ENCODE measurements at regions not wholly inside any gene's neighbourhood (a gene's known extent, or its start where the extent isn't known, plus 50 kb on each side); places are given as distances from the start of the nearest gene placed in this dataset.

- H3K4me1 ChIP-seq (ENCODE audit: control insufficient read depth, insufficient read depth, low read length) = no peaks in the 10 kb centered on the region
- H3K9ac ChIP-seq (ENCODE audit: low read depth, low read length) = no peak overlapping the region
- H3K4me3 ChIP-seq (ENCODE audit: low read depth, low read length) = no peak overlapping the region
- H3K27me3 ChIP-seq (ENCODE audit: control insufficient read depth, insufficient read depth, low read length) = no peaks in the 10 kb centered on the region
- no peaks in the 10 kb centered on the region for H3K36me3 ChIP-seq (ENCODE audit: control insufficient read depth, insufficient read depth, low read length)
- no peaks in the 10 kb centered on the region for H3K9me3 ChIP-seq (ENCODE audit: control insufficient read depth, insufficient read depth, low read length)
Observed at GRCh38 chr7:25318047-25318446, 89.8 kb upstream of the NPVF start.

- H3K36me3 ChIP-seq (ENCODE audit: control insufficient read depth, insufficient read depth, low read length) = no peaks in the 10 kb centered on the region
Observed at GRCh38 chr7:25319707-25320106, 91.4 kb upstream of the NPVF start.

GRCh38 chr7:25320791-25321190 is 92.5 kb upstream of the NPVF start:
- H3K36me3 ChIP-seq (ENCODE audit: control insufficient read depth, insufficient read depth, low read length) = no peaks in the 10 kb centered on the region
- no peaks in the 10 kb centered on the region for H3K4me1 ChIP-seq (ENCODE audit: control insufficient read depth, insufficient read depth, low read length)
- no peak overlapping the region for H3K9ac ChIP-seq (ENCODE audit: low read depth, low read length)
- no peak overlapping the region for H3K4me3 ChIP-seq (ENCODE audit: low read depth, low read length)
- H3K27me3 ChIP-seq (ENCODE audit: control insufficient read depth, insufficient read depth, low read length) = no peaks in the 10 kb centered on the region
- no peaks in the 10 kb centered on the region for H3K9me3 ChIP-seq (ENCODE audit: control insufficient read depth, insufficient read depth, low read length)

More at GRCh38 chr7:25319707-25320106, 91.4 kb upstream of the NPVF start:
- Histone ChIP-seq H3K4me1 (ENCODE audit: control insufficient read depth, insufficient read depth, low read length) (no peaks in the 10 kb centered on the region), H3K9ac (ENCODE audit: low read depth, low read length) (no peak overlapping the region), H3K27me3 (ENCODE audit: control insufficient read depth, insufficient read depth, low read length) (no peaks in the 10 kb centered on the region), H3K4me3 (ENCODE audit: low read depth, low read length) (no peak overlapping the region), H3K9me3 (ENCODE audit: control insufficient read depth, insufficient read depth, low read length) (no peaks in the 10 kb centered on the region)

- Histone ChIP-seq H3K27me3 (ENCODE audit: control insufficient read depth, insufficient read depth, low read length) (no peaks in the 10 kb centered on the region), H3K4me3 (ENCODE audit: low read depth, low read length) (no peak overlapping the region)
Observed at GRCh38 chr7:25321424-25321823, 93.1 kb upstream of the NPVF start.

GRCh38 chr7:25322473-25322872 is 94.2 kb upstream of the NPVF start:
- Histone ChIP-seq H3K9ac (ENCODE audit: low read depth, low read length) (no peak overlapping the region), H3K36me3 (ENCODE audit: control insufficient read depth, insufficient read depth, low read length) (no peaks in the 10 kb centered on the region), H3K27me3 (ENCODE audit: control insufficient read depth, insufficient read depth, low read length) (no peaks in the 10 kb centered on the region), H3K4me3 (ENCODE audit: low read depth, low read length) (no peak overlapping the region), H3K4me1 (ENCODE audit: control insufficient read depth, insufficient read depth, low read length) (no peaks in the 10 kb centered on the region), H3K9me3 (ENCODE audit: control insufficient read depth, insufficient read depth, low read length) (no peaks in the 10 kb centered on the region)

More at GRCh38 chr7:25321424-25321823, 93.1 kb upstream of the NPVF start:
- no peaks in the 10 kb centered on the region for H3K36me3 ChIP-seq (ENCODE audit: control insufficient read depth, insufficient read depth, low read length)
- no peaks in the 10 kb centered on the region for H3K9me3 ChIP-seq (ENCODE audit: control insufficient read depth, insufficient read depth, low read length)
- H3K4me1 ChIP-seq (ENCODE audit: control insufficient read depth, insufficient read depth, low read length) = no peaks in the 10 kb centered on the region
- no peak overlapping the region for H3K9ac ChIP-seq (ENCODE audit: low read depth, low read length)

- no peaks in the 10 kb centered on the region for H3K9me3 ChIP-seq (ENCODE audit: control insufficient read depth, insufficient read depth, low read length)
- H3K9ac ChIP-seq (ENCODE audit: low read depth, low read length) = no peak overlapping the region
- H3K27me3 ChIP-seq (ENCODE audit: control insufficient read depth, insufficient read depth, low read length) = no peaks in the 10 kb centered on the region
- no peaks in the 10 kb centered on the region for H3K36me3 ChIP-seq (ENCODE audit: control insufficient read depth, insufficient read depth, low read length)
- H3K4me3 ChIP-seq (ENCODE audit: low read depth, low read length) = no peak overlapping the region
- H3K4me1 ChIP-seq (ENCODE audit: control insufficient read depth, insufficient read depth, low read length) = no peaks in the 10 kb centered on the region
Observed at GRCh38 chr7:25325186-25325757, 97.0 kb upstream of the NPVF start.

- no peaks in the 10 kb centered on the region for H3K36me3 ChIP-seq (ENCODE audit: control insufficient read depth, insufficient read depth, low read length)
- H3K27me3 ChIP-seq (ENCODE audit: control insufficient read depth, insufficient read depth, low read length) = no peaks in the 10 kb centered on the region
- no peaks in the 10 kb centered on the region for H3K9me3 ChIP-seq (ENCODE audit: control insufficient read depth, insufficient read depth, low read length)
- H3K4me3 ChIP-seq (ENCODE audit: low read depth, low read length) = no peak overlapping the region
- no peaks in the 10 kb centered on the region for H3K4me1 ChIP-seq (ENCODE audit: control insufficient read depth, insufficient read depth, low read length)
- no peak overlapping the region for H3K9ac ChIP-seq (ENCODE audit: low read depth, low read length)
Observed at GRCh38 chr7:25326501-25327156, 98.3 kb upstream of the NPVF start.

GRCh38 chr7:25329815-25330214 is 101.5 kb upstream of the NPVF start:
- H3K4me1 ChIP-seq (ENCODE audit: control insufficient read depth, insufficient read depth, low read length) = no peaks in the 10 kb centered on the region
- H3K9me3 ChIP-seq (ENCODE audit: control insufficient read depth, insufficient read depth, low read length) = no peaks in the 10 kb centered on the region
- H3K4me3 ChIP-seq (ENCODE audit: low read depth, low read length) = no peak overlapping the region
- no peak overlapping the region for H3K9ac ChIP-seq (ENCODE audit: low read depth, low read length)
- no peaks in the 10 kb centered on the region for H3K27me3 ChIP-seq (ENCODE audit: control insufficient read depth, insufficient read depth, low read length)
- H3K36me3 ChIP-seq (ENCODE audit: control insufficient read depth, insufficient read depth, low read length) = no peaks in the 10 kb centered on the region

GRCh38 chr7:25333296-25333928 is 105.1 kb upstream of the NPVF start:
- Histone ChIP-seq H3K4me3 (ENCODE audit: low read depth, low read length) (no peak overlapping the region), H3K27me3 (ENCODE audit: control insufficient read depth, insufficient read depth, low read length) (no peaks in the 10 kb centered on the region), H3K36me3 (ENCODE audit: control insufficient read depth, insufficient read depth, low read length) (no peaks in the 10 kb centered on the region), H3K9ac (ENCODE audit: low read depth, low read length) (no peak overlapping the region), H3K9me3 (ENCODE audit: control insufficient read depth, insufficient read depth, low read length) (no peaks in the 10 kb centered on the region), H3K4me1 (ENCODE audit: control insufficient read depth, insufficient read depth, low read length) (no peaks in the 10 kb centered on the region)

GRCh38 chr7:25347360-25348066 is 119.2 kb upstream of the NPVF start:
- Histone ChIP-seq H3K9me3 (ENCODE audit: control insufficient read depth, insufficient read depth, low read length) (no peaks in the 10 kb centered on the region), H3K36me3 (ENCODE audit: control insufficient read depth, insufficient read depth, low read length) (no peaks in the 10 kb centered on the region), H3K4me1 (ENCODE audit: control insufficient read depth, insufficient read depth, low read length) (no peaks in the 10 kb centered on the region), H3K4me3 (ENCODE audit: low read depth, low read length) (no peak overlapping the region), H3K9ac (ENCODE audit: low read depth, low read length) (no peak overlapping the region), H3K27me3 (ENCODE audit: control insufficient read depth, insufficient read depth, low read length) (no peaks in the 10 kb centered on the region)

GRCh38 chr7:25348104-25348503 is 119.8 kb upstream of the NPVF start:
- Histone ChIP-seq H3K9ac (ENCODE audit: low read depth, low read length) (no peak overlapping the region), H3K27me3 (ENCODE audit: control insufficient read depth, insufficient read depth, low read length) (no peaks in the 10 kb centered on the region), H3K4me1 (ENCODE audit: control insufficient read depth, insufficient read depth, low read length) (no peaks in the 10 kb centered on the region), H3K36me3 (ENCODE audit: control insufficient read depth, insufficient read depth, low read length) (no peaks in the 10 kb centered on the region), H3K9me3 (ENCODE audit: control insufficient read depth, insufficient read depth, low read length) (no peaks in the 10 kb centered on the region), H3K4me3 (ENCODE audit: low read depth, low read length) (no peak overlapping the region)

All from iPS-15b (cell line).